Heart left ventricle (tissue), 13 donors: ENCODE measurements at regions not wholly inside any gene's neighbourhood (a gene's known extent, or its start where the extent isn't known, plus 50 kb on each side); places are given as distances from the start of the nearest gene placed in this dataset.

ENCODE experiments used
- CTCF ChIP-seq, 12 donors: fragments of 200-600 bp; sonication (generic) in 4 of 12; IDR thresholded peaks; one replicate each; pipeline versions ENCODE4 v1.5.0 to v1.8.0; 2018 to 2022; ENCODE audit warnings: antibody characterized with exemption in 12 of 12, mild to moderate bottlenecking in 5 of 12
- POLR2A ChIP-seq, 2 donors: fragments of 450-650 bp; IDR thresholded peaks; one replicate each; pipeline ENCODE4 v1.6.1; 2017; ENCODE audit warnings: antibody characterized with exemption in 2 of 2, mild to moderate bottlenecking in 2 of 2, moderate library complexity in 2 of 2
- donor health status: ischemic (EF 13 %, LVEDD 7.1; RV severe dilation, severe dysfunction).
- donor health status: DM: no; HTN: yes; CAD: no.
- donor health status: DM: no; HTN: no; CAD: no.
- donor health status: ischemic (EF 25% LVEDD 6.9; RV normal size, moderate dysfunction).
- donor health status: ischemic (EF 25% LVEDD 5.7; RV mildly dilated, moderate dysfunction).
- donor health status: ischemic (EF 35%, LVEDD 5.7; RV mildly dilated, moderate dysfunction).
- donor health status: nonischemic (EF 11% LVEDD 7.7; RV severe dilation, severe dysfunction).
- donor health status: DM: yes; HTN: yes; CAD: no.
- donor health status: PGD.
- donor health status: ischemic (EF 29% LVEDD 5.4; RV normal size, mild dysfunction).
- donor health status: nonischemic (EF 23%, LVEDD 6.1; RV moderate dilation, normal function).

- TF ChIP-seq POLR2A (IDR thresholded peaks at IDR 0.05), result no peak
- TF ChIP-seq CTCF (IDR thresholded peaks at IDR 0.05), result no peak
These were observed 186.6 kb upstream of the MAOA start for GRCh38 chrX:43469391-43470054.
